ENCODE measurements at regions not wholly inside any gene's neighbourhood (a gene's known extent, or its start where the extent isn't known, plus 50 kb on each side); places are given as distances from the start of the nearest gene placed in this dataset.
"Not testable (repeated sequence)": the region's sequence is repeated elsewhere in the genome, so short reads cannot be mapped to it uniquely, and the experiment has no call there.

- DNase-seq: no peak
Measured at GRCh38 chr10:36440539-36440938, 684.9 kb upstream of the ANKRD30A start.

GRCh38 chr10:36437367-36437766, 688.0 kb upstream of the ANKRD30A start:
- DNase-seq: no peak

GRCh38 chr10:36428507-36428906, 696.9 kb upstream of the ANKRD30A start:
- no peak for DNase-seq

- no peak for DNase-seq
Measured at GRCh38 chr10:36425131-36425797, 700.1 kb upstream of the ANKRD30A start.

- no peak for DNase-seq
Measured at GRCh38 chr10:36424502-36424901, 700.9 kb upstream of the ANKRD30A start.

GRCh38 chr10:36423821-36424248, 701.6 kb upstream of the ANKRD30A start:
- DNase-seq: no peak

- DNase-seq: no peak
Measured at GRCh38 chr10:36421992-36422391, 703.4 kb upstream of the ANKRD30A start.

GRCh38 chr10:36416513-36416912, 708.9 kb upstream of the ANKRD30A start:
- no peak for DNase-seq

- DNase-seq: no peak
Measured at GRCh38 chr10:36412942-36413341, 712.5 kb upstream of the ANKRD30A start.

GRCh38 chr10:36400238-36400637, 725.2 kb upstream of the ANKRD30A start:
- not testable (repeated sequence) for DNase-seq

GRCh38 chr10:36393801-36394200, 731.6 kb upstream of the ANKRD30A start:
- no peak for DNase-seq

GRCh38 chr10:36391405-36391804, 734.0 kb upstream of the ANKRD30A start:
- DNase-seq: no peak

GRCh38 chr10:36390221-36390620, 735.2 kb upstream of the ANKRD30A start:
- DNase-seq: no peak

GRCh38 chr10:36388166-36388565, 737.2 kb upstream of the ANKRD30A start:
- no peak for DNase-seq

- no peak for DNase-seq
Measured at GRCh38 chr10:36385693-36386092, 739.7 kb upstream of the ANKRD30A start.

- DNase-seq: no peak
Measured at GRCh38 chr10:36383349-36383748, 741.3 kb upstream of the FZD8 start.

GRCh38 chr10:36381748-36382147, 739.7 kb upstream of the FZD8 start:
- DNase-seq: no peak

- no peak for DNase-seq
Measured at GRCh38 chr10:36380538-36380937, 738.4 kb upstream of the FZD8 start.

GRCh38 chr10:36375107-36375506, 733.0 kb upstream of the FZD8 start:
- no peak for DNase-seq

- no peak for DNase-seq
Measured at GRCh38 chr10:36373424-36374096, 731.5 kb upstream of the FZD8 start.

GRCh38 chr10:36367362-36367761, 725.3 kb upstream of the FZD8 start:
- no peak for DNase-seq

GRCh38 chr10:36366843-36367242, 724.7 kb upstream of the FZD8 start:
- no peak for DNase-seq

- no peak for DNase-seq
Measured at GRCh38 chr10:36366065-36366464, 724.0 kb upstream of the FZD8 start.

- DNase-seq: no peak
Measured at GRCh38 chr10:36362257-36362656, 720.2 kb upstream of the FZD8 start.

GRCh38 chr10:36358736-36359135, 716.6 kb upstream of the FZD8 start:
- no peak for DNase-seq

Data from RPMI8226 (cell line).